ENCODE measurements at regions not wholly inside any gene's neighbourhood (a gene's known extent, or its start where the extent isn't known, plus 50 kb on each side); places are given as distances from the start of the nearest gene placed in this dataset.
"Not testable (repeated sequence)": the region's sequence is repeated elsewhere in the genome, so short reads cannot be mapped to it uniquely, and the experiment has no call there.

DNA sequence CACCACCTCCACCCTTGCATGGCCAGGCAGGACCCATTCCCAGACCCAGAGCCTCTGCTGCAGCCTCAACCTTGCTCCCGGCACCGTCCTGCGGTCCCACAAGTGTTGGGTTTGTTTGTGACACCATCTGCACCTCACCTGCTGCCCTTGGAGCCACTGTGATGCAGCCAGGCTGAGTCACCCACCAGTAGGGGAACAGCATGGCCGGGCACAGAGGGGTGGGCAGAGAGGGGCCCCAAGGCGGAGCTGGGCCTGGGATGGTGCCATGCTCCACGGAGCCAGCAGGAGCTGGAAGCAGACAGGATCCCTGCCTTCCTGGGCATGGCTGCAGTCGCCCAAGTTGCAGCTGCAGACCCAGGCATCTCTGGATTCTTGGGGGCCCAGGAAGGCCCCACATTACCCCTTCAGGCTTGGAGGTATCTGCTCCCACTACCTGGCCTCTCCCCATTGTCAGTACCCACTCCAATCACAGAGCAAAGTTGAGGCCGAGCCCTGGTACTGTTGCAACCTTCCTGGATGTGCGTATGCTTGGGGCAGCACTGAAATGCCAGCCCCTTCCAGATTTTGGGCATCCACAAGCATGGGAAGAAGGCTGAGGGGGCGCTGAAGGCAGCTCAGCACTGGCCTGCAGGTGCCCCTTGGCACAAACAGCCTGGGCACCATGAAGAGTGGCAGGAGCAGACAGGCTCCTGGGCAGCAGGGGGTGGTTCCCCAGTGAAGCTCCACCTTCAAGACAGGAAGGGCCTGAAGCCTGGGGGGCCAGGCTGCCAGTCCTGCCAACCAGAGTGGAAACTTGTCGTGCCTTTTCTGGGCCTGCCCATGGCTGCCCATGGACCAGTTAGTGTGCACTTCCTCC lies 172.8 kb downstream of the MATN1 start:
- DNase-seq = no peak

DNA sequence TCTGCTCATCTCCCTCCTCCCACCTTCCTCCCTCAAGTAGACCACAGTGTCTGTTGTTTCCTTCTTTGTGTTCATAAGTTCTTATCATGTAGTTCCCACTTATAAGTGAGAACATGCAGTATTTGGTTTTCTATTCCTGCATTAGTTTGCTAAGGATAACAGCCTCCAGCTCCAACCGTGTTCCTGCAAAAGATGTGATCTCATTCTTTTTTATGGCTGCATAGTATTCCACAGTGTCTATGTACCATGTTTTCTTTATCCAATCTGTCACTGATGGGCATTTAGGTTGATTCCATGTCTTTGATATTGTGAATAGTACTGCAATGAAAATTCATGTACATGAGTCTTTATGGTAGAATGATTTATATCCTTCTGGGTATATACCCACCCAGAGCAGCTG lies 173.5 kb downstream of the MATN1 start:
- not testable (repeated sequence) for DNase-seq

DNA sequence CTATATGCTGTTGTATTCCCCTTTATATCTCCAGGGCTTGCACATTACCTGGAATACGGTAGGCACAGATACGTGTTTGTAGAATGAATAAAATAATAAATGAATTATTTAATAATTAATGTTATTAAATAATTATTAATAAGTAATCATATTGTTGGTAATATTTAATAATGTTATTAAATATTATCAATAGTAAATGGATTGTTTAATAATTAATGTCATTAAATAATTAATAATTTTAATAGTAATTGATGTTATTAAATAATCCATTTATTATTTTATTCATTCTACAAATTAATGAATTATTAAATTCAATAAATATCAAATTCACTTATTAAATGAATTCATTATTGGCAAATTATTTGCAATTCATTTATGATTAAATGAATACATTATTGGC lies 175.1 kb downstream of the MATN1 start:
- no peak for DNase-seq

DNA sequence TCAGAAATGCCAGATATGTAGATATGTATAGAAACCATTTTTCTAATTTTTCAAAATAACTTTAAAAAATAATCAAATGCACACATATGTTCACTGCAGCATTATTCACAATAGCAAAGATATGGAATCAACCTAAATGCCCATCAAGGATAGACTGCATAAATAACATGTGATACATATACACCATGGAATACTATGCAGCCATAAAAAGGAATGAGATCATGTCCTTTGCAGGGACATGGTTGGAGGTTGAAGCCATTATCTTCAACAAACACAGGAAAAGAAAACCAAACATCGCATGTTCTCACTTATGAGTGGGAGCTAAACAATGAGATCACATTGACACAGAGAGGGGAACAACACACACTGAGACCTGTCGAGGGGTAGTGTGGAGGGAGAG lies 176.1 kb downstream of the MATN1 start:
- not testable (repeated sequence) for DNase-seq

DNA sequence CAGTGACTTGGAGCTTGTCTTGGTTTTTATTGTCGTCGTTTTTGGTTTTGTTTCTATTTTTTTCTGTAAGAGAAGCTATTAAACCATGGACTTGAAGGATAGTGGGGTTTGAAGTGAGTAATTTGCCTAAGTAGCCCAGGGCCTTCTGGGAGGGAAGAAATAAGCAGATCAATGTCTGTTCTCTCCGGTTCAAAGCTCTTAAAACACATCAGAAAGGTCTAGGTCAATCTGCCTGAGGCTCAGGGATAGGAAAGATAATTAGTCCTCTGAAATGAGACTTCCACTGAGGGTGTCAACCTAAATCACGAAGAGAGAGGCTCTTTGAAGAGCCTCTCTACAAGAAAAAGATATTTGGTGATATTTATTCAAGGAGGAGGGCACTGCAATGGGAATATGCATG lies 178.0 kb downstream of the MATN1 start:
- DNase-seq = no peak

DNA sequence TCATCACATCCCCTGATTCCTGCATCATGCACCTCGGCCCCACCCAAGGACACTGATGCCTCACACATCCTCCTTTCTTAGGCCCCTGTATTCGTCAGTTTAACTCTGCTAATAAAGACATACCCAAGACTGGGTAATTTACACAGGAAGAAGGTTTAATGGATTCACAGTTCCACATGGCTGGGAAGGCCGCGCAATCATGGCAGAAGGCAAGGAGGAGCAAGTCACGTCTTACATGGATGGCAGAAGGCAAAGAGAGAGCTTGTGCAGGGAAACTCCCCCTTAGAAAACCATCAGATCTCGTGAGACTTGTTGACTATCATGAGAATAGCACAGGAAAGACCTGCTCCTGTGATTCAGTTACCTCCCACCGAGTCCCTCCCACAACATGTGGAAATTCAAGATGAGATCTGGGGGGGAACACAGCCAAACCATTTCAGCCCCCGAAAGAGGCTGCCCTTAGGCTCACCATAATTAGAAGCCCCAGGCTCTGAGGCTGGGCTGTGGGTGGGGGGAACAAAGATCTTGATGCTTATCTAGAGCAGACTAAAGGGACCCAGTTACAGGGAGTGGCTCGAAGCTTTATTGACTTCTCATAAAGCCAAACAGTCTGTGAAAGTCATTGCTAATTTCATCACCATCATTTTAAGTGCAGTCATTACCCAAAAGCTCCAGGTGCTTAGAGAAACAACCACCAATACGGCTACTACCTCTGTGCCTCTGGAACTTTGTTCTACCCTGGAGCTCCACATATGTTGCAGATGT lies 181.5 kb downstream of the MATN1 start:
- DNase-seq = no peak

DNA sequence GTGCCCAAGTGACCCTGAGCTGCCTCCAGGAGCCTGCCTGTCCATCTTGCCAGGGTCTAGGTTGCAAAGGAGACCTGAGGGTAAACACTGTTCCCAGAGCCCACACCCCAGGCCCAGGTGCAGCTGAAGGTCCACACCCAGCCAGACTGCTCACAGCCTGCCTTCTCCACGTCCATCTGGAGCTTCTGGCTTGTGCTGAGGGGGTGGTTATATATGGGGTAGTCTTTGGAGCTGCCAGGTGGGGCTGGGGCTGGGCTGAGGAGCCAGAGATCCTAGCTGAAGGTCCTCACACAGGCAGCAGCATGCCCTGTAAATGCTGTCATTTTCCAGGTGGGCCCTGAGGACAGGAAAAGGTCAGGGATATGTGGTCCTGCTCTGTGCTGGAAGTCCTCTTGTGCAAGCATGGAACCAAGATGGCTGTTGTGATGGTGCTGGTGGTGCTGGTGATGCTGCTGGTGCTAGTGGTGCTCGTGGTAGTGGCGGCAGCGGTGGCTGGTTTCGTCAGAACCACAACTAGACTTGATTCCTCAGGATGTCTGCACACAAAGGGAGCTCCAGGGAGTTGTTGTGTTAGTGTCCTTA lies 182.7 kb downstream of the MATN1 start:
- no peak for DNase-seq

DNA sequence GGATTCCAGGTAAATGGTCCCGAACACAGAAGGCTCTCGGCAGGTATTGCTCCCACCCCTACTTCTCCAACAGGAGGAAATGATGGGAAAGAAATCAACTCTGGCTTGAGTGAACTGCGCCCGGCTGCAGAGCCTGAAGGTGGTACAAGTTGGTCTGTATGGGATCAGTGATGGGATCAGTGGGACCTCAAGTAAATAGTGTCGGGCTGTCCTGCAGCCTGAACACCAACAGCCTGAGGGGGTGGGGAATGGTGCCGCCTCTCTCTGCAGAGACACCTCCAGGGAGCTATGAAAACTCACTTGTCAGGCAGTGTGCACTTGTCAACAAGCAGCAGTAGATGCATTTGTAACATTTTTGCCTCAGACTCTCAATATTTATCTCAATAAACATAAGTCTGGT lies 183.5 kb downstream of the MATN1 start:
- no peak for DNase-seq

DNA sequence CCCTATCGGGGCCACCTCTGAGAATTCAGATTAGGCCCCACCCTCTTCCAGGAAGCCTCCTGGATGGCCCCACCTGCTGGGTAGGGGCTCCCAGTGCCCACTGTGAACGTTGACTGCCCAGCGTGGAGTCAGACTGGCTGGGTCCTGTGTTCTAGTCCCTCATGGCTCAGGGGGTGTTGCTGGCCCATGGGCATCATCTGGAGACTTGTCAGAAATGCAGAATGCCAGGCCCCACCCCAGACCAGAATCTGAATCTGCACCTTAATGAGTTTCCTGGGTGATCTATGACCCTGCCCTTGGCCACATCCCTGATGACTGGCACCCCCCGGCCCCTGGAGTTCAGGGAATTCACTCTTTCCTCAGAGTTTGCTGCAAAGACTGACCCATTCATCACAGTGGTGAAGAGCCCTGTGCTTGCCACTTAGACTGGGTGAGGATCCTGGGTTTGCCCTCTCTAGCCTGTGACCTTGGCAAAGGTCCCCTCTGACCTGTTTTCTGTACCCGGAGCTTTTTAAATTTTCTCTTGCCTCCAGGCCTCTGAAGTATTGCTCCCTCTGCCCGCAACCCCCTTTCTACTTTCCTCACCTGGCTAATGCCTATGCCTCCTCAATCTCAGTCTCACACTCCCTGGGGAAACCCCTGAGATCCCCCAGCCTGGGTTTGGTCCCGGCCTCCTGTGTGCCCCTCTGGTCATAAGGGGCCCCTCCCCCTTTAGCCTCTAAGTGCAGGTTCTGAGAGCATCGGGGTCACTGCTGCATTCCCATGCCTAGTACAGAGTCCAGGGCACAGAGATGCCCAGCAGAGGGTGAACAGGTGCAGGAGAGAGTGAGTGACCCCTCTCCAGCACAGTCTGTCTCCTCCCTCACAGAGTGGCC lies 184.2 kb downstream of the MATN1 start:
- DNase-seq = no peak

DNA sequence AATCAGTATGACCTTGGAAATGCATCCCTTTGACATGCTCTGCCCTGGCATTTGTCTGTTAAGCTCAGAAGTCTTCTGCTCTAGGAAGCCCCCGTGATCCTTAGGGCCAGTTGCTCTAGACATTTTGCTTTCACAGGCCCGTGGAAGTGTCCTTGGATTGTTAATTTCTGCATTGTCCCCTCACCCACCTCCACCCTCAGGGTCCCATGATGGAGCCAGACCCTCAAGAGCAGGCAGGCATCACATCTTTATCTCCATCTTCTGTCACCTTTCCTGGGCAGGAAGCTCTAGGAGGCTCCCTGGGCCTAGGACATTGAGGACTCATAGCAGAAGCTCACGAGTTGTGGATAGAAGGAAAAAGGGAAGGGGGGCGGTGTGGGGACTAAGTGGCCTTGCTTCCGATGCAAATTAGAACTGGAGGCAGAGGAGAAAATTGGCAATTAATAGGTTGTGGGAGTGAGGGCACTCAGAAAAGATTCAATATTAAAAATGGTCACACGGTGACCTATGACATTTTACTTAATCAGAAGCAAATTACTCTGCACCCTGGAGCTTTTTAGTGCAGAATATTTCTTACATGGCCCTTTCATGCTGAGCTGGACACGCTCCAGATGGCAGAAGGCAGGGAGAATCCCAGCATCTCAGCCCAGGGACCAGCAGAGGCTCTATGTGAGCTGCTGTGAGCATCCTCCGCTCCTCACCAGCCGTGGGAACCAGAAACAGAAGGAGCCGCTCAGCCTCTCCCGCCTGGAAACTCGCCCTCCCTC lies 185.0 kb downstream of the MATN1 start:
- no peak for DNase-seq

DNA sequence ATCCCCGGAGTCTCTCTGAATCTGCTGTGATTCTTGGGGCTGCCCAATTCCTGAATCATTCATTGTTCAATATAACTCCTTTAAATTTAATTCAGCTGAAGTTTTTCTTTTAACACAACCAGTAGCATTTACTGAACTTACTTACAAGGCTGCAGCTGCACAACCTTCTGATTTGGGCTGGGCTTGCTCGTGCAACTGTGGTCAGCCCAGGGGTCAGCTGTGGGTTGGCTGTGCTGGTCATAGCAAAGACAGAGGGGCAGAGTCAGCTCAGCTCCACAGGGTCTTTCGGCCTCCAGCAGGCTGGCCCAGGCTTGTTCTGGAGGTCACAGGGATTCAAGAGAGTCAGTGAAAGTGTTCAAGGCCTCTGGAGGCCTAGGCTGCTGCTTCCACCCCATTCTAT lies 186.1 kb downstream of the MATN1 start:
- DNase-seq = no peak

DNA sequence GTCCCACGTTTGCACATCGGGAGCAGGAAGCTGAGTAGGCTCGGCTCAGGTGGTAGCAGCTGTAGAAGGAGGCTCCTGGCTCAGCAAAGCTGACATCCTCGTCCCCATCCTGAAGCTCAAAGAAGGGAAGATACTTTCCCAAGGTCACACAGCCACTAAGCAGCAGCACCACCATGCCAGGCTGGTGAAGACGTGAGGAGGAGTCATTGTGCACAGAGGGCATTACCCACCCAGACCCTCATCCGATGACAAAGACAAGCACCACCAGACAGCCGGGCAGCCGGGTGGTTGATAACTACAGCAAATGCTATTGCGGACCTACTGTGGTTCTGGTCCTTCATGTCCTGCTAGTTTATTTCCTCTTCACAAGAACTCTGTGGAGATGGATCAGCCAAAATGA lies 186.9 kb downstream of the MATN1 start:
- DNase-seq = no peak

DNA sequence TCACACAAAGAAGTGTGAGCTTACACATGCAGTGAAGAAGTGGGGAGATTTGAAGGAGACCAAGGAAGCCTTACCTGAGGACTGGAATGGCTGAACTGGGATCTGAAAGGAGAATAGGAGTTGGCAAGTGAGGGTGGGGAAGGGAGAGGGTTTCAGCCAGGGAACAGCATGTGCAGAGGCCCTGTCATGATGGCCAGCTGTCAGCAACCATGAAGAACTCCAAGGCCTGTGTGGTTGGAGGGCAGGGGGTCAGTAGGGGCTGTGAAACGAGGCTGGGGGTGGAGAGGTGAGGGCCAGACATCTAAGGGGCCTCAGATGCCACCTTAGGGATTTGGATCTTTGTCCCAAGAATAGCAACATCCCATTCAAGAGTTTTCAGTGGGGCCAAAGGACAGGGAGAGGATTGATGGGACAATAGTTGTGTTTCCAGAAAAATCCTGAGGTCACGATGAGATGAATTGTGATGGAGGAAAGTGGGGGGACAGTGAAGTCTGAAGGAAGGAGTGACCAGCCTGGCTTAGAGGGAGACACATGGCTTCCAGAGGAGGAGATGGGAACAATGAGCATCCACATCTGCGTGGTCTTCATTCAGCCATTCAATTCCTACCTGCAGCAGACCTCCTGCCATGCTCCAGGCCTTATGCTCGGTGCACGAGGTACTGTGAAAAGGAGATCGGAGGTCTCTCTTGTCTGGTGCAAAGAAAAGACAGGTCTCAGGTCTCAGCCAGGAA lies 187.6 kb downstream of the MATN1 start:
- DNase-seq = no peak

DNA sequence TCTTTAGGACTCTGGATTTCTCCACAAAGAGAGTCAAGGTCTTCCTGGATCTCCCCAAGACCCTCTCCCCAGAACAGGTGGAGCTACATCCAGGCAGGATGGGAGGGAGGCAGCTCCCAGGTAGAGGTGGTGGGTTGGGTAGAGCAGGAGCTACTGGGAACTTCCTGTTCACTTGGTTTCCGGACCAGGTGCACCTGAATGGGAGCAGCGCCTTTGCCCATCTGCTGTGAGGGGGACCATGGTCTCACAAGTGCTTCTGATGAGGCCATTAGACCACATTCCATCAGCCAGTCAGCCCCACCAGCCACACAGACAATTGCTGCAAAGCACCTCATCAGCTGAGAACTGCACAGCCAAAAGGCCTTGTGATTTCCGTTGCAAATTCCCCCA lies 188.8 kb downstream of the MATN1 start:
- DNase-seq = no peak

DNA sequence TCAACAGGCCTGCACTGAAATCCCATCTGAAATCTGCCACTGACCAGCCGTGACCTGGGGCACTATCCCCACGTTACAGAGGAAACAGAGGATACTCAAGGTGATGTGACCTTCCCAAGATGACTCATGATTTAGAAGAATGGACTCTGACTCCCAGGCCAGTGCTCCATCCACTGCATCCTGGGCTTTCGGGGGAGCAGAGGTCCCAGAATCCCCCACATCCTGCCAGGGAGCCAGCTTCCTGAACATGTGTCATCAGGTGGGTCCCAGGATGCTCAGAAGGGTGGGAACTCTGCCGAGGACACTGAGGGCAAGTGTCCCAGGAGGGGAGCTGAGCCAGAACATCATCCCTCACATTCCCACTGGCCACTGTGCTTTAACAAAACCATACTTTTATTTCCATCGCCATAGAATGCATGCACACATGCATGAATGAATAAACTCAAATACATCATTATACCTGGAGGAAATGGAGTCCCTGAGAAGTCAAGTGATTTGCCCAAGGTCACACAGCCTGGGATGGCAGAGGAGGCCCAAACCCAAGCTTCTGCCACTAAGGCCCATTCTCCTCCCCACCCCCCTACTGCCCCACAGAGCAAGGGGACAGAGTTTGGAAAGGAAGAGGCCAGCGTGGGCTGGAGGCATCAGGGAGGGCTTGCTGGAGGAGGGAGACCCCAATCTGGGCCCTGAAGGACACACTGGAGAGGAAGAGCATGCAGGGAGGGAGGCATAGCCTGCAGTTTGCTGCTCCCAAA lies 189.4 kb downstream of the MATN1 start:
- no peak for DNase-seq

DNA sequence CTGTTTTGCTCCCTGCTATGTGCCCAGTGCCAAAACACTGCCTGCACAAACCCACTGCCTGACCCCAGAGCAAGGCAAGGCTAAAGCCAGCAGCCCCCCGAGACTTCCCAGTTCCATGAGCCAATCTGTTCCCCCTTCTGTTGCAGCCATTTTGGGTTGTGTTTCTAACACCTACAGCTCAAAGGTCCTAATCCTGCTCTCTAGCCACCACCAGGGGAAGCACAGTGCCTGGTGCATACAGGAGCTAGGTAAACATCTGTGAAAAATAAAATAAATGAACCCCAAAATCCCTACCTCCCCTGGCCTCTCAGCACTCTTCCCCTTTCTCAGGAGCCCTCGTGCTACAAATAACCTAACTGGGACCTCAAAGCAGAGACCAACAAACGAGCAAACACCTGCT lies 190.2 kb downstream of the MATN1 start:
- DNase-seq = no peak

DNA sequence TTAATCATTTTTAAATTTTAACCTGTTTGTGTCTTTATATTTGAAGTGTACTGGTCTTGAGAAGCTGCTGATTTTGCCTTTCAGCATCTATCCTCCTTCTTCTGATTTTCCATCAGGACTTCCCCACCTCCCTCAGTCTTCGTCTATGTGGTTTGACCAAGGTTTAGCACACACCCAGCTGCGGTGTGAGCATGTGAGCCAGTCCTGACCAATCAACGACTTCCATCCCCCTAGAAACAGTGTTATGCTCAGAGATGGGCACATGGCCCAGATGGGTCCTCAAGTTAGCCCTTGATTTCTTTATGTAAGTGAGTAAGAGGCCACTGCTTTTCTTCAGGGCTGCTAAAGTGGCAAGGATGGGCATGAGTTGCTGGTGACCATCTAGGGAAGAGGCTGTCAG lies 190.8 kb downstream of the MATN1 start:
- DNase-seq = no peak

DNA sequence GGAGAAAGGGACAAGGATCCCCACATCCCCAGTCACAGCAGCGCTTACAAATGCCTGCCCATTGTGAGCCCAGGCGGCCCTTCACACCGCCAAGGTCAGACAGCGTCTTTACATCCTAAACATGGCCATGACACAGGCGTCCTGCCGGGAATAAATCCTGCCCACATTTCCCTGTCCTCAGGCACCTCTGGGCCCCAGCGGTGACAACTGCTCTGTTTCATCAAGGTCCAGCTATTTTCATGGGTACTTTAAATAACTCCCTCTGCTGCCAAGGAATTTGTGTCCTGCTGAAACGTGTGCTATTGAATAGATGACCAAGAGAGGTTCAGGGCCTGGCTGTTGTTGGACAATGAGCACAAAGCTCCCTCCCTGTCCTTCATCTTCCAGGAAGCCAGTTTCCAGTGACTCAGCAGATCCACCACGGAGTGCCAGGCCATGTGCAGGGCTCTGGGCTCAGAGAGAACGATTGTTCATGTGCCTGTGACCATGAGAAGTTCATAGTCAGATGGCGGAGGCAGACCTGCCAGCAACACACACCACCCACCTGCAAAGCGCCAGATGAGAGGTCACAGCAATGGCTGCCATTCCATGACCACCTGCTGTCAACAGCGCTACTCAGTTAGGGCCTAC lies 195.8 kb downstream of the MATN1 start:
- DNase-seq = no peak

DNA sequence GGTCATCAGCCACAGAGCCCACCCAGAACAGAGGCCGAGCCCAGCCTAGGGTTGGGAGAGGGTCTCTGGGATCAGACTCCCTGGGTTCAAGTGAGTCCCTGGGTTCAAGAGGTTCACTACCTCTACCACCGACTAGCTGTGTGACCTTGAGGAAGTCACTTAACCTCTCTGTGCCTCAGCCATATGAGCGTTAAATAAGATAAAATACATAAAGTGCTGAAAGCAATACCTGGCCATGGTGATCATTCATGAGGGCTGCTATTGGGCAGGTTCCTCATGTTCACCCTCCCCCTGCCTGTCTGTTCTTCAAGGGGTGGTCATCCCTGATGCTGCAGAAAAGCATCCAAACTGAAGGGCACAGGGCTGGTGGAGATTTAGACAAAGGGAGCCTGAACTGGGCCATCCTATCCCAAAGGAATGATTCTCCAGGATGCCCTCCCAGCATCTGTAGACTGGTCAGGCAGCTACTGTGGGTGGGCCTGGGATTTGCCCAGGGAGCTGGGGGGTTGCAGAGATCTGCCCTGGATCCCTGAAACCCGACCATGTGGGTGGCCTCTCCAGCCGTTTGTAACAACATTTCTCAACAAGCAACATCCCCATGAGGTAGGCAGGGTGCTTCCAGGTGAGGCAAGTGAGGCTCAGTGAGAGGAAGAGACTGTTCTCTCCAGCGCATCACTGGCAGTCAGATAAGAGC lies 196.6 kb downstream of the MATN1 start:
- DNase-seq = no peak
